Mucosa of rectum (tissue), 2 donors: ENCODE measurements at regions not wholly inside any gene's neighbourhood (a gene's known extent, or its start where the extent isn't known, plus 50 kb on each side); places are given as distances from the start of the nearest gene placed in this dataset.

Experiments used
- H3K27ac ChIP-seq, 2 donors: one replicate each; pipeline ENCODE4 v1.7.0; 2013; ENCODE audit warnings: inconsistent platforms in 2 of 2, low read depth in 2 of 2, low read length in 2 of 2
- H3K27me3 ChIP-seq, 2 donors: one replicate each; pipeline ENCODE4 v1.7.0; 2013; ENCODE audit warnings: low read length in 2 of 2; ENCODE audit not compliant: control insufficient read depth in 2 of 2, insufficient read depth in 2 of 2
- H3K36me3 ChIP-seq, 2 donors: one replicate each; pipeline ENCODE4 v1.7.0; 2013; ENCODE audit warnings: low read length in 2 of 2; ENCODE audit not compliant: control insufficient read depth in 2 of 2, insufficient read depth in 2 of 2
- H3K4me1 ChIP-seq, 2 donors: one replicate each; pipeline ENCODE4 v1.7.0; 2013; ENCODE audit warnings: low read length in 2 of 2, mild to moderate bottlenecking in 1 of 2; ENCODE audit not compliant: control insufficient read depth in 2 of 2, insufficient read depth in 2 of 2
- H3K4me3 ChIP-seq, 2 donors: one replicate each; pipeline ENCODE4 v1.7.0; 2013; ENCODE audit warnings: low read length in 2 of 2
- H3K9ac ChIP-seq, 2 donors: one replicate each; pipeline ENCODE4 v1.7.0; 2013; ENCODE audit warnings: low read length in 2 of 2, low read depth in 1 of 2, mild to moderate bottlenecking in 1 of 2
- H3K9me3 ChIP-seq, 2 donors: one replicate each; pipeline ENCODE4 v1.7.0; 2013; ENCODE audit warnings: low read length in 2 of 2; ENCODE audit not compliant: control insufficient read depth in 2 of 2
- donor health status: healthy.
- donor health status: Normal muscosa, but diverticular disease.

DNA sequence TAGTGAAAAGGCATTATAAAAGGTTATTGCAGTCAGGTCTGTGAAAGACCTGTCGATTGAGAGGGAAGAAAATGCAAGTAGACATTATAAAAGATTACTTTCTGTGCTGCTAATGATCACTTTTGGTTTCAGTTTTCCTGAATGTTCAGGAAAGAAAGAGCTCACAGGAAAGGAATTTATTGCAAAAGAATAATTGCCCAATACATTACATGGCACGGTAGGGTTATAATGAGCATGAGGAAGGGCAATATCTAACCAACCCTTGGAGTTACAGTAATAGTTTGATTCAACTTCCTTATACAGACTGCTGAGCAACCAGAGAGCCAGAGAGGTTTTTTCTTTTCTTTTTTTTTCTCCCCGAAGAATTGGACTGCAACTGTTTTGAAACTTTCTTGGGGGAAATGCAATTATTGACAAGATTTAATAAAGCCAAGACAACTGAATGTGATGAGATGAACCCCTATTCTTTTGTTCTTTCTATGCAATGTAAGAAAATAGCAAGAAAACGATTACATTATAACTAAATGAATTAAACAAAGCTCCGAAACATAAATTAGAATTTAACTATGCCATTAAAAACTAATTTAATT, 247.0 kb downstream of the C4orf33 start:
- peaks cover 2 to 3% of the 10 kb centered on the region in 2 donors for H3K4me1 ChIP-seq
- peak overlapping the region; percentile 13 to 42 for H3K9ac ChIP-seq
- peak overlapping the region; percentile 38 to 67 for H3K27ac ChIP-seq
- H3K9me3 ChIP-seq = no peaks in the 10 kb centered on the region
- H3K27me3 ChIP-seq = no peaks in the 10 kb centered on the region
- peak overlapping the region; percentile 53 to 67 for H3K4me3 ChIP-seq
- H3K36me3 ChIP-seq = no peaks in the 10 kb centered on the region

DNA sequence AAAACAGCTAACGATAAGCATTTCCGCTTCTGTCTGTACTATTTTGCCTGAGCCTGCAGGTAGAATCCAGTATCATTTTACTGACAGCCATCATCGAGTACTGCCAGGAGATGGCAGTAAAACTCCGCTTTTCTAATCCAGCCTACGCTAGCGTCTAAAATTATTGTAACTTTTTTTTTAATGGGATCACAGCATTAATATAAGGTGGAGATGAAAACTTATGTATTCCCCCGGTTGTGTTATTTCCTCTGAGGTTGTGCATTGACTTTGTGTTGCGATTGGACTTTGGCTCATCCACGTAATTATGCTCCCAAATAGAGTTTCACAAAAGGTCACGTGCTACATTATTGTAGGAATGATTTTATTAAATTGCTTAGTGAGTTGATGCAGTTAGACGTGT, 248.1 kb downstream of the C4orf33 start:
- Histone ChIP-seq H3K27me3 (no peaks in the 10 kb centered on the region), H3K9me3 (no peaks in the 10 kb centered on the region), H3K9ac (no peak overlapping the region), H3K27ac (no peak overlapping the region), H3K4me3 (peak overlapping the region; percentile 17 to 32), H3K36me3 (no peaks in the 10 kb centered on the region), H3K4me1 (peaks cover 2 to 3% of the 10 kb centered on the region in 2 donors)

- Histone ChIP-seq H3K4me3 (no peak overlapping the region), H3K27ac (no peak overlapping the region)
These were observed 249.7 kb downstream of the C4orf33 start for GRCh38 chr4:129345609-129346008.

GRCh38 chr4:129346036-129346435, 250.1 kb downstream of the C4orf33 start:
- no peaks in the 10 kb centered on the region for H3K36me3 ChIP-seq
- no peaks in the 10 kb centered on the region for H3K27me3 ChIP-seq
- no peak overlapping the region for H3K9ac ChIP-seq
- H3K9me3 ChIP-seq = no peaks in the 10 kb centered on the region
- no peak overlapping the region for H3K4me3 ChIP-seq
- H3K4me1 ChIP-seq = peaks cover 2 to 3% of the 10 kb centered on the region in 2 donors
- H3K27ac ChIP-seq = no peak overlapping the region

More at GRCh38 chr4:129345609-129346008, 249.7 kb downstream of the C4orf33 start:
- Histone ChIP-seq H3K4me1 (peaks cover 2 to 3% of the 10 kb centered on the region in 2 donors), H3K9me3 (no peaks in the 10 kb centered on the region), H3K9ac (no peak overlapping the region), H3K27me3 (no peaks in the 10 kb centered on the region), H3K36me3 (no peaks in the 10 kb centered on the region)

DNA sequence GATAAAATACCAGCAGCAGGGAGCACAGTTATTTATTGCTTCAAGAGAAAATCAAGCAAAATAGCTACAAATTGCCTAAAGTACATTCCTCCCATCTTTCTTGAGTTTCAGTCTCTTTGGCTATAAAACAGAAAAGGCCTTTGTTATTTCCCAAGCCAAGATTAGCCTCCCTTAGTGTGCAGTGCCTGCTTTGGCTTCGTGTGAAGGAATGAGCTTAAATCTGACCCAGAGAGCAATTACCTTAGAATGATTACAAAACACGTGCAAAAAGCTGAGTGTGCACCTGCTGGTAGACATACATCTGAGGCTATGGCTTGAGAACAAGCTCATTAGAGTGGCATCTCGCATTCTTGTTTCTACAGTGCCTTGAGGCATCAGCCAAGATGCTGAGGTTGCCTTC, 250.8 kb downstream of the C4orf33 start:
- Histone ChIP-seq H3K36me3 (no peaks in the 10 kb centered on the region), H3K4me1 (peaks cover 2 to 3% of the 10 kb centered on the region in 2 donors), H3K27me3 (no peaks in the 10 kb centered on the region), H3K9me3 (no peaks in the 10 kb centered on the region), H3K27ac (no peak overlapping the region), H3K9ac (no peak overlapping the region), H3K4me3 (no peak overlapping the region)

DNA sequence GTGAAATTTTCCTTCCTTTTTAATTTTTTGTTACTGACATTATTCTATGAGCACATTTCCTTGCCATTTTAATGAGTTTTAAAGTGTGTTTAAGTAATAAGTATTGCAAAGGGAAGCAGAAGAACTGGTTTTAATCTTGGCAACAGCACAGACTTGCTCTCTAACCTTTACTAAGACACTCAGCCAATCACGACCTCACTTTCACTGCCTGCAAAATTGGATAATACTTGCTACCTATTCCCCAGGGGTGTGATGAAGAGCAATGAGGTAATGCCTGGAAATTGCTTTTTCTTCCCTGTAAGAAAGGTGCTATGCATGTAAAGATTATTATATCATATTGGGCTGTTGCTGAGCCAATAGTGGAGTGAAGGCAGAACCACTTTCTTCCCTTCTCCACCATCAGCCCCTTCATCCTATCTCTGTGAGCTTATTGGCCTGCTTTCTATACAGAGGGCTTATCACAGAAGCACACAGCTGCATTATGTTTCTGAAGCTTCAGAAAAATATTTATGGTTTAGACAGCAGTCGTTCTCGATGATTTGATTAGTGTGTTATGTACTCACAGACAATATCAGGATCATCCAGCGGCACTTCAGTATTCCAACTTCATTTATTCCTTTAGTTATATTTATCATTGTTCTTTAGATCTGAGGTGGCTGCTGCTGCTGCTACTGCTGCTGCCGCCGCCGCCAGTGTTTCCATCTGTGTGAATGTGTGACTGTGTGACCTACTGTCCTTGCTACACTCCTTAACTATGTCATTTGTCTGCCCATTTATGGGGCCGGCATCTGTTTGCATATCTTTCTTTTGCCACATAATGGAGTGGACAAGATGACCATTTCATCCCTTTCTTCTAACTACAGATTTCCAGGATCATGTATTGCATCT, 255.1 kb downstream of the C4orf33 start:
- Histone ChIP-seq H3K36me3 (no peaks in the 10 kb centered on the region), H3K9ac (no peak overlapping the region), H3K27ac (no peak overlapping the region), H3K27me3 (no peaks in the 10 kb centered on the region), H3K4me1 (no peaks in the 10 kb centered on the region), H3K9me3 (no peaks in the 10 kb centered on the region), H3K4me3 (no peak overlapping the region)

- H3K9me3 ChIP-seq = no peaks in the 10 kb centered on the region
These were observed 256.5 kb downstream of the C4orf33 start for GRCh38 chr4:129352480-129352879.

DNA sequence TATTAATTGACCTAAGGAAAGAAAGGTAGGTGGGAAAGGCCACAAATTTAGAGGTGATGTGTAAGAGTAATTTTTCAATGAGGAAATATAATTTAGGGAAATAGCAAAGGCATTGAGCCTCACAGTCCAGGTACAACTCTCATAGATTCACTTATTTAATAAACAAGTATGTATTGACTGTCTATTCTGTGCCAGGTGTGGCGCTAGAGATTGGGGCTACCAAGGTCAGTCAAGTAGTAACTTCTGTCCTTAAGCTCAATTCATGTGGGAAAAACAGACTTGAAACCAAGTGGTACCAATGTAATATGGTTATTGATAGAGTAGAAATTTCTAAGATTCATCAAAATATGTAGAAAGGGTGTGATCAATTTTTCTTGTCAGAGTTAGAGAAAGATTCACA, 257.5 kb downstream of the C4orf33 start:
- Histone ChIP-seq H3K9me3 (no peaks in the 10 kb centered on the region), H3K27me3 (no peaks in the 10 kb centered on the region), H3K36me3 (no peaks in the 10 kb centered on the region), H3K4me3 (no peak overlapping the region), H3K27ac (no peak overlapping the region), H3K9ac (no peak overlapping the region), H3K4me1 (no peaks in the 10 kb centered on the region)

More at GRCh38 chr4:129352480-129352879, 256.5 kb downstream of the C4orf33 start:
- H3K4me1 ChIP-seq = no peaks in the 10 kb centered on the region
- no peak overlapping the region for H3K27ac ChIP-seq
- no peaks in the 10 kb centered on the region for H3K36me3 ChIP-seq
- H3K27me3 ChIP-seq = no peaks in the 10 kb centered on the region
- H3K4me3 ChIP-seq = no peak overlapping the region
- no peak overlapping the region for H3K9ac ChIP-seq

- H3K36me3 ChIP-seq = no peaks in the 10 kb centered on the region
- no peaks in the 10 kb centered on the region for H3K4me1 ChIP-seq
- H3K4me3 ChIP-seq = no peak overlapping the region
- no peaks in the 10 kb centered on the region for H3K9me3 ChIP-seq
- no peaks in the 10 kb centered on the region for H3K27me3 ChIP-seq
- H3K27ac ChIP-seq = no peak overlapping the region
- no peak overlapping the region for H3K9ac ChIP-seq
These were observed 259.1 kb downstream of the C4orf33 start for GRCh38 chr4:129355031-129355430.

- no peak overlapping the region for H3K27ac ChIP-seq
- H3K9ac ChIP-seq = no peak overlapping the region
- H3K4me1 ChIP-seq = no peaks in the 10 kb centered on the region
These were observed 259.6 kb downstream of the C4orf33 start for GRCh38 chr4:129355516-129355915.

More at GRCh38 chr4:129355516-129355915, 259.6 kb downstream of the C4orf33 start:
- H3K9me3 ChIP-seq = no peaks in the 10 kb centered on the region
- no peaks in the 10 kb centered on the region for H3K27me3 ChIP-seq
- H3K4me3 ChIP-seq = no peak overlapping the region
- no peaks in the 10 kb centered on the region for H3K36me3 ChIP-seq
